OCI-LY1 (cell line): ENCODE measurements at regions not wholly inside any gene's neighbourhood (a gene's known extent, or its start where the extent isn't known, plus 50 kb on each side); places are given as distances from the start of the nearest gene placed in this dataset.

Experiments
- CTCF ChIP-seq: fragments of 200-600 bp; sonication (generic), shearing (Covaris generic); IDR thresholded peaks from 2 replicates; pipeline ENCODE4 v1.5.1; 2017; ENCODE audit warnings: mild to moderate bottlenecking, antibody characterized with exemption, low read length, moderate library complexity, mixed read lengths
- EZH2 ChIP-seq: fragments of 200-600 bp; sonication (generic), shearing (Covaris generic); IDR thresholded peaks from 2 replicates; pipeline ENCODE4 v1.8.0; 2017; ENCODE audit warnings: borderline replicate concordance, mixed run types, mild to moderate bottlenecking, antibody characterized with exemption, low read length, moderate library complexity, mixed read lengths

- TF ChIP-seq CTCF (no peak), EZH2 (no peak)
Measured at GRCh38 chr6:16825784-16826183, 64.5 kb upstream of the ATXN1 start.
